ENCODE measurements at regions not wholly inside any gene's neighbourhood (a gene's known extent, or its start where the extent isn't known, plus 50 kb on each side); places are given as distances from the start of the nearest gene placed in this dataset.

DNA sequence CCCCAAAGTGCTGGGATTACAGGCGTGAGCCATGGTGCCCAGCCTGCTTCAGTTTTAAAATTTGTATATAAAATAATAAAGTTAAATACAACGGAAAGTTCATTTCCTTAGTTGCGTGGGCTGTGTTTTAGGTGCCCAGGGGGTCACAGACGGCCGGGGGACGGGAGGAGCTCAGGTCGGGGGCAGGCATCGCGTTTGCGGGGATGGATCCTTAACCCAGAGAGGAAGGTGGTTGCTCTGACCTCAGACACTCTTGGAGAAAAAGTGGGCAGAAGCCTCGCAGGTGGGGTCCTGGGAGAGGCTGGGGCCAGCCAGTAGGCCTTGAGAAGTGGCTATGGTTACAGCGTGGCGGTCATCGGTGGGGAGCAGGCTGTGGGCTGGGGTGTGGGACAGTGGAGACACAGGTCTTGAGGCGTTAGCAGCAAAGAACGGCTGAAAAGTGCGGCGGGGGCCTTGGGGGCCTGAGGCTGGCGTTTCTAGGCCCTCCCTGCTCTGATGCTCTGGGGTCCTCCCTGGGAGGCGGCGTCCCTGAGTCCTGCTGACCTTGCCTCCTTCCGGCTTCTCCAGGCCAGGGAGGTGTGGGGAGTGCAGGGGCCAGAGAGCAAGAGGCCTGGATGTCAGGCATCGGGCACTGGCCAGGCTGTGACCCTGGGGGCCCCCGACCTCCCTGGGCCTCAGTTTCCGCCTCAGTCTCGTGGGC lies 54.4 kb downstream of the UNCX start:
- no peak for DNase-seq (ENCODE audit: low spot score)

DNA sequence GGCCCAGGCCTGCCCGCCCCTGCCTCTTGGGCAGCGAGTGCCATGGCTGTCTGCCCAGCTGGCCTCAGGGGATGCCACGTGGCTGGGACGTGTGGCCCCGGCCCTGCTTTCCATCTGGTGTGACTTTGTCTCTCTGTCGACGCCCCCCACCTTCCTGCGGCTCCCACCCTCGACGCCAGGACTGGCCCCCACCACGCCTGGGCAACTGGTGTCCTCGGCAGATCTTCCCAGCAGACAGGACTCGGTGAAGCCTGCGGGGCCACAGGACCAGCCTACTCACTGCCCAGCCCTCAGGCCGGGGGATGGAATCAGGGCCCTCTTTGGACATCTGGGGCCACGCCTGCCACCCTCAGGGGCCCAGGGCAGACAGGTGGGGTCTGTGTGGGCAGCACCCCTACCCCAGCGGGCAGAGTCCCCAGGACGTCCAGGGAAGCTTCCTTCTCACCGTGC lies 55.1 kb downstream of the UNCX start:
- DNase-seq (ENCODE audit: low spot score), result no peak

DNA sequence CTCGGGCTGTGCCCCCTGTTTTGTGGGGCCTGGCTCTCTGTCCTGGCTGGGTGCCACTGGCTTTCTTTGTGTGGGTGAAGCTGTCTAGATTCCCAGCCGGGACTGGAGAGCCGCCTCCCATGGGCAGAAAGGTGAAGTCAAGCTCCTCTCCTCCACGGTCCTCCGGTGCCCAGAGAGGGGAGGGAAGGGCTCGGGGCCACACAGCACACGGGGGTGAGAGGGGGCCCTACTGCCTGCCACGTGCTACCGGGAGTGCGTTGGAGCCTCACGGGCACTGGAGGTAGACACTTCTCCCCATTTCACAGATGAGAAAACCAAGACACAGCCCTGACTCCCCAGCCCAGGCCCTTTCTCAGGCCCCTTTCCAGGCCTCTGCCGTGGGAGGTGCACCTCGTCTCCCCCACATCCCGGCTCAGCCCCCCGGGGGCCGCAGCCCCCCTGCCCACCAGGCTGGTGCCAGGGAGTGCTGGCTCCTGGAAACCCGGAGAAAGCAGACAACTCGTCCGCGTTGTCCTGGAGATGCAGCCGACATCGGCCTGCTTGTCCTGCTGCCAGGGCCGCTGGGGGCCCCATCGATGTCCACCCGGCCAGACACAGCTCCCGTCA lies 55.8 kb downstream of the UNCX start:
- no peak for DNase-seq (ENCODE audit: low spot score)

DNA sequence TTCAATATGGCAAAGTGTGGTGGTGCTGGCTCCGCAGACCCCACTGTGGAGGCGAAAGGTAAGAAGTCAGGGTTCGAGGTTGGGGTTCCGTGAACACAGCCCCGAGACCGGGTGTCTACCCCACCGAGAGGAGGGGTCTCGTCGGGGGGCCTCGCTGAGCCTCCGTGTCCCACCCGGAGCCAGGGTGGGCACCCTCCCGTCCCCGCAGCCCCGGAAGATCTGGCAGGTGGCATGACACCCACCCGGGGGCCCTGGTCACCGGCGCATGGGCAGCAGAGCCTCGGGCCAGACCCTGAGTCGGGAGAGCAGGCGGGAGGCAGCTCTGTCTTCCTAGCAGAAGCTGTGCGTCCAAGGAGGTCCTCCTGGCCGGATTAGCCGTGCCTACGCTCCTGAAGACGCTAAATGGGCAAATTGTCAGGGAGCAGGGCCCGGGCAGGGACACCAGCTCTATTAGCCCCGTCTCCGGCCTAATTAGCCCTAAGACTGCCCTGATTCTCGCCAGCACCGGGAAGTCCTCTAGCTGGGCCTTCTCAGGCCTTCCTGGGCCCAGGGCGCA lies 56.4 kb downstream of the UNCX start:
- DNase-seq (ENCODE audit: low spot score), result no peak

DNA sequence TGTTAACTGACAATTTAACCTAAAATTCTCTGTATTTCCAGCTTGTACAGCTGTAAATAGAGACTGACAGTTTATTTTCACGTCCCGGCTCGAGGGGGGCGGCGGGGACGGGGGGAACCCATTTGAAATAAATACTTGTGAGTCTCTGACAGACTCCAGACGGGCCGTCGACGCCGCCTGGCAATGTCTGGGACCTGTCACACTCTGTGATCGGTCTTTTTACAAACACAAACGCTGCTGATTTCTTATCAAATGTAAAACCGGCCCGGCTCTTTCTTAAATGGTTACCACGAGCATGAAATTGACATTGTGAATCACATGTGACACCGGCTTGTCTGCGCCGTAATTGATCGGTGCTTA lies 57.0 kb downstream of the UNCX start:
- DNase-seq (ENCODE audit: low spot score), result no peak

DNA sequence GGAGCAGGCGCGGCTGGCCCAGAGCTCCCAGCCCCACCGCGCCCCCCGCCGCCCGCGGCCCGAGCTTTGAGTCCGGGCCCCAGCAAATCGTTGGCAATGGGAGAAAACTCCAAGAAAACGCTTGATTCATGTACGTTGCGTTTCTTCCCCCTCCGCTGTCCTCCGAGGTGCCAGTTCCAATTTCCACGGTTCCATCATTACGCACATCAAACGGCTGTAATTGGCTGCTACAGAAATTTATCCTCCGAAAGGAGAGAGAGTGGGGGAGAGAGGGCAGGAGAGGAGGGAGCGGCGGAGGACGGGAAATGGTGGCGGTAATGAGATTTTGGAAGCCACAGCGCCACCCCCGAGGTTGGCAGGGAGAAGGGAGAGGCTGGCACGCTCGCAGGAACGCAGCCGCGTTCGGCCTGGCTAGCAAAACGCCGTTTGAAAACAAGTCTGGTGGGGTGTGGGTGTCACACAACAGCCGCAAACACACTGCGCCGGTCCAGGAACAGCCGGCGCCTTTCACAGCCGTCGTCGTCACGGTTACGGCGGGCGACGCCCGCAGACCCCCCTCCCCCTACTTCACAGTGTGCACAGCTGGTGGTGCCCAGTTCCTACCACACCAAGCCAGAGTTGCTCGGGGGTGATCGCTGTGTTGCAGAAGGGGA lies 57.5 kb downstream of the UNCX start:
- DNase-seq (ENCODE audit: low spot score), result peak; percentile 69

DNA sequence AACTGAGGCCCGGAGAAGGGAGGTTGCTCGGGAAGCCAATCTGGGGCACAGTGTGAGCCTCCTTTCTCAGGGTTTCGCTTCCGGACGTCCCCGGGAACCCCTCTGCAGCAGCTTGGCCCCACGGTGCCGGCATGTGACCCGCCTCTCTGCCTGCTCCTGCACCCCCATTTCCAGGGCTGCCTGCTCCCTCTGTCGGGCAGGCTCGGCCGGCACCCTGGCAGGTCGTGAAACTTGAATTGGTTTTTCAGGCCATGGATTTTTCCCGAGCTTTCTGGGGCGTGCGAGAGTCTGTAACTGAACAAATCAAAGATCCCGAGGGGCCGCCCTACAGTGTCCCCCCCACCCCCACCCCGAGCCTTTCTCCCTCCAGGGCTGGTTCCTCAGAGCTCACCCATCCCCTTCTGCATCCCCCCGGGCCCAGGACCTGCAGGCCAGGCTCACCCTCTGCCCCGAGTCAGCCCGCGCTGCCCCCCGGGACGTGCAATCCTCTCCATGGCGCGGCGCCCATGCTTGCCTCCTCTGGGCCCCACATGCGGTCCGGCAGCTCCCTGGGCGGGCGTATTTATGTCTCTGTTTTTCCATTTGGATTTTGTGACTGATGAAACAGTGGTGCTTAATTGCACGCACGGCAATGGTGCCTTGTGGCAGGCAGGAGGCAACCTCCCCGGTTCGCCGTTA lies 58.1 kb downstream of the UNCX start:
- DNase-seq (ENCODE audit: low spot score), result peak; percentile 32

DNA sequence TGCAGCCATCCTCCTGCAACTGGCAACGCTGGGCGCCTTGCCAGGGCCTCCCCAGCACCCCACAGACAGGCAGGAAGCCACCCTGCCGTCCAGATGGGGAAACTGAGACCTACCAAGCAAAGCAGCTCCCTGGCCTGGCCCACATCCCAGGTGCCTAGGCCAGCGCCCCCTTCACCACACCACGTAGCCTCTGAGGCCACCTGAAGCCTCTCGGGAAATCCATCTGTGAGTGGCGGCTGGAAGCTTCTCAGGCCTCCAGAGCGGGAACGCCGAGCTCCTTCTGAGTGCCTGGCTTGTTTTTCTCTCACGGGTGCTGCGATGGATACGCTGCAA lies 58.7 kb downstream of the UNCX start:
- DNase-seq (ENCODE audit: low spot score), result no peak

DNA sequence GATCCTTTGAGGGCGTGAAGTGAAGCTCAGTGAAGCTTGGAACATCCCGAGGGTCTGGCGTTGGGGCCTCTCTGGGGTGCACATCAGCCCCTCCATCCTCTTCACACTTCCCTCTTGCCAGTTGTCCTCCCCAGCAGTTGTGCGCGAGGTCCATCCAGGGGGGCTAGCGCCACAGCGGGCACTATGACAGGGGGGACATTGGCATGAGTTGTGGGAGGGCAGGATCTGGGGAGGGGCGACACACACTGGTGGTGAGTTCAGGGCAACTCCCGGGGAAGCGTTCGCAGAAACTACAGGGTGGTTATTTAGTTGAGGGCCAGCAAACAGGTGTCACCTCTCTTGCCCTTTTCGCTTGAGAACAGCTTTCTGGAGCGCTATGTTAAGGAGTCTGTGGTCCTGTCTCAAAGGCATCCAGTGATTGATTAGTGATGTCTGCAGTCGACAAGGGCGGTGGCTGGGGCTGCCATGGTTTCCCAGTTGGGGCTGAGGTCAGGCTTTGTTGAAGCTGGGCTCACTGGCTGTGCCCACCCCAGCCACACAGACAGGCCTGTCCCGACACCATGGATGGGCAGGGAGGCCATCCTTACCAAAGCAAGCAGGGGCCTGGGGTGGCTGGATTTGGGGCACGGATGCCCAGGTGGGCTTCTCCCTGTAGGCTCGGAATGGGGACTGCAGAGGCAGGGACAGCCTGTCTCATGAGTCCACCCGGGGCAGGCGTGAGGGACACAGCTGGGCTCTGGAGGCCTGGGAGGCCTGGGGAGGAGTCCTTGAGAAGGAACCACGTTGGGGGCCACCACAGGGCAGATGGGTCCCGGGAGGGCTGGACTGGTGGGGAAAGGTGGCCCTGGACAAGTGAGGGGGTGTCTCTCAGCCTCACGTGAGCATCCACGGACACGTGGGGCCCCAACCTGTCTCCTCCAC lies 59.4 kb downstream of the UNCX start:
- no peak for DNase-seq (ENCODE audit: low spot score)

DNA sequence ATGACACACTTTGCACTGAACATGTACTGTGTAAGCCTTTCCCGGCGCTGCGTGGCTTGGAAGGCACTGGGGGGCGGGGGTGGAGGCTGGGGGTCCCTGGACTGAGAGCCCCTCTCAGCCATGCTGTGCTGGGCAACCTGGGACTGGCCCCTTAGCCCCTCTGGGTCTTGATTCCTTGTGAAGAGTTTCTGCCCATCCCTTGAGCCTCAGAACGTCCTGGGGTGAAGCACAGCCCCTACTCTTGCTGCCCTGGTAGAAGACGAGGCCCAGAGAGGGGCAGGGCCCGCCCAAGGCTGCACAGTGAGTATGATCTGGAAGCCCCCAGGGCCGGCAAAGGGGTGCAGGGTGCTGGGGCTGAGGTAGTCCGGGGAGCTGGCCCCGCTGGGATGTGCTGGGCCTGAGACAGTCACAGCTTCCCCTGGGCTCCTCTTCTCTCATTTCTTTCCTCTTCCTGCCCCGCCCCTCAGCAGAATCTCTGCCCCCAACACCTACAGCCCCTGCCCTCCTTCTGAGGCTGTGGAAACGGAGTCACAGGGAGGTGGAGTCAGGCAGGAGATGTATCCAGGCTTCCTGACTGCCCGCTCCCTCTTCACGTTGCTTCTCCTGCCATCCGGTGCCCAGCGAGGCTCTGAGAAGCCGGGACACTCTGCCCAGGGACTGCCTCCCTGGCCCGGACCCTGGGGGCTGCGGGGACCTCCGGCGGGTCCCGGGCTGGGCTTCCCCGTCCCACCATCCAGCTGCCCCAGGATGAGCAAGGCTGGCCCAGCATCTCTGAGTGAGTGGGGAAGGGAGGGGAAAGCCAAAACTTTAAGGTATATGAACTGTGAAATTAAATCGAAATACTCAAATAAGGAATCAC lies 60.5 kb downstream of the UNCX start:
- no peak for DNase-seq (ENCODE audit: low spot score)

DNA sequence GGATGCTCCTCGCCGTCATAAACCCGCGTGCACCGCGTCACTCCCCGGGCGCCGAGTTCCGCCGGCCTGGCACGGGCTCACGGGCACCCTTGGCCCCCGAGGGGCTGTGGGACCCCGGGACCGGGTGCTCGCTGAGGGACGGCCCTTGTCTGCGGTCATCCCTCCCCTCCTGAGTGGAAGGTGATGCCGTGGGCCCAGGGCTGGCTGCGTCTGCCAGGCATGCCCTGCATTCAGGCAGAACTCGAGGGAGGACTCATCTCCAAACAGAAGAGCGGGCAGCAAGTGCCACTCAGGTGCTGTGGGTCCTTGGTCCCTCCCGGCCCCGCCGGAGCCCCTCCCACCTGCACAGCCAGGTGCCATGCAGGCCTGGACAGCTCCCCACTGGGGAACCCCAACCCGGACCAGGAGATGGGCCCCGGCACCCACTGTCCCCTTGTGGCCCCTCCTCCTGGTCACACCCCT lies 61.3 kb downstream of the UNCX start:
- no peak for DNase-seq (ENCODE audit: low spot score)

DNA sequence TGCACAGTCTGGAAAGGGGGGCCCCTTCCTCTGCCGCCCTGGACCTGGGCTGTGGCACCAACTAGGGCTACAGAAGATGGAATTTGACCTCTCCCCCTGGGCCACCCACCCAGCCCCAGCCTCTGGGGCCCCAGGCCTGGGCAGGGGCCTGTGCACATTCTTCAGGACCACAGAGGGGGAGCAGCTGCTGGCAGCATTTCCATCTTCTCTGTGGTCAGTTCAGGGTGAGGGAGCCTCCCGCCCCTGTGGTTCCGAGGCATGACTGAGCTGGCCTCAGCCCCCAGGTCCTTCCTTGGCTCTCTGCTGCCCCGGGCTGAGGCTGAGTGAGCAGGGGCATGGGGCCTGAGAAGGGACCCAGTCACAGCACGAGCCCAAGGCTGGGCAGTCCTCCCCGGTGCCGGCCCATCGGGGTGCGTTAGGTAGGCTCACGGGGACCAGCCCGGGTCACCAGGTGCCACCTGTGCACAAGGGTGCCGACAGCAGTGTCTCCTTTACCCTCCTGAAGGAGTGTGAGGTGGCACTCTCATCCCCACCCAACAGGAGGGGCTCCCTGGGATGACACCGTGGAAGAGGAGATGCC lies 63.2 kb downstream of the UNCX start:
- DNase-seq (ENCODE audit: low spot score), result no peak

DNA sequence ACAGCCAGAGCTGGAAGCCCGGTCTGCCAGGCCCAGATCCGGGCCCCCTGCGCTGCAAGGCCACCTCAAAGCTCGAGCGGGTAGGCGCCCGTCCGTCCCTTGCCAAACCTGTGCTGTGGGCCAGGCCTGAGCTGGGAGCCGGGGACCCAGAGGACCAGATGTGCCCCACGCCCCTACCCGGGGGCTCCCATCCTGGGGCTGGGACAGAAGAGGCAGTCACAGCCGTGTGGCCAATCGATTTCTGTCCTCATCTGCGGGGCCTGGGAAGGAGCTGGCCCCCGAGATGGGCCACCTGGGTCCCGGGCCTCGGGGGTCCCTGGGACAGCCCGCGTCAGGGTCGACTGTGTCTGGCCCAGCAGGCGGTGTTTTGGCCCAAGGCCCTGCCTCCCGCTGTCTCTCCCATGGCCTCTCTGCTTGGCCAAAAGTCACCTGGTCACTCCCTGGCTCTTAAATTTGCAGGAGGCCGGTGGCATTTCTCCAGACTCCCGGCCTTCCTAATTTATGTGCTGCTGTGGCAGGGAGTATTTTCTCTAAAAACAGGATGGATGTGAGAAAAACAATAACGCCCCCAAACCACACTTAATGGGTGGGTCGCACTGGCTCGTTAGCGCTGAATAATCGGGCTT lies 63.8 kb downstream of the UNCX start:
- DNase-seq (ENCODE audit: low spot score), result no peak

DNA sequence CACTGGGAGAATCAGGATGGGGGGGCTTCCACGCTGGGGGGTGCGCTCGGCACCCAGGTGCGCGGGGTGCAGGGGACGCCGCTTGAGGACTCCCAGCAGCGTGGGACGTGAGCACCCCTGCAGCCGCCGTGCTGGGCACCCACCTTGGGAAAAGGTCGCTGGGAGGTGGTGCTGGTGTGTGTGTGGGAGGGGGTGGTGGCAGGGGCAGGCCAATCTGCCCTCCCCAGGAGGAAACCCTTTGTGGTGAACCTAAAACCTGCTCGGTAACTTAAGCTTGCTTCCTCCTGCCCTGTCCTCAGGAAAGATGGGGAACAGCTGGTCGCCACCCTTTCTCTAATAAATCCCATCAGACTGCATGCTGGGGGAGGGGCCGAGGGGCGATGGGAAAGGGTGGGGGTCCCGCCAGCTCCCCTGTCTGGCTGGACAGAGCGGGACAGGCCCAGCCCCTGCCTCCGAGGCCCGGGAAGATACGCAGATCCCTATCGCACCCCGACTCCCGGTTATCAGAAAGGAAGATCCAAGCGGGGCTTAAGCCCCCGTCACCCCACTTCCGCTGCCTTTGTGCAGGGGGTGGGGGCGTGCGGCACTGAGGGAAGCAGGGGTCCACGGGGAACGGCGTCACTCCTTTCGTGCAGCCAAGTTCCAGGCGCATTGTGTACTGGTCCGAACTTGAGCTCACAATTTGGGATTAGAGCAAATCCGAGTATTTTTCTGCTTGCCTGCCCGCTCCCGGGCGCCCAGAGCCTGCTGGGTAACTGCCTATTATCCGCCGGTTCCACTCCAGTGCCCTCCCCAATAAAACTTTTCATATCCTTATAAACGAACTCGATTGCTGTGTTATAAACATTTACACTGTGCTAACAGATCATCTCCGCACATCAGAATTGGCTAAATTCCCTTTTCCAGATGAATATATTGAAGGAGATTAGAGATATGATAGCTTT lies 64.6 kb downstream of the UNCX start:
- no peak for DNase-seq (ENCODE audit: low spot score)

DNA sequence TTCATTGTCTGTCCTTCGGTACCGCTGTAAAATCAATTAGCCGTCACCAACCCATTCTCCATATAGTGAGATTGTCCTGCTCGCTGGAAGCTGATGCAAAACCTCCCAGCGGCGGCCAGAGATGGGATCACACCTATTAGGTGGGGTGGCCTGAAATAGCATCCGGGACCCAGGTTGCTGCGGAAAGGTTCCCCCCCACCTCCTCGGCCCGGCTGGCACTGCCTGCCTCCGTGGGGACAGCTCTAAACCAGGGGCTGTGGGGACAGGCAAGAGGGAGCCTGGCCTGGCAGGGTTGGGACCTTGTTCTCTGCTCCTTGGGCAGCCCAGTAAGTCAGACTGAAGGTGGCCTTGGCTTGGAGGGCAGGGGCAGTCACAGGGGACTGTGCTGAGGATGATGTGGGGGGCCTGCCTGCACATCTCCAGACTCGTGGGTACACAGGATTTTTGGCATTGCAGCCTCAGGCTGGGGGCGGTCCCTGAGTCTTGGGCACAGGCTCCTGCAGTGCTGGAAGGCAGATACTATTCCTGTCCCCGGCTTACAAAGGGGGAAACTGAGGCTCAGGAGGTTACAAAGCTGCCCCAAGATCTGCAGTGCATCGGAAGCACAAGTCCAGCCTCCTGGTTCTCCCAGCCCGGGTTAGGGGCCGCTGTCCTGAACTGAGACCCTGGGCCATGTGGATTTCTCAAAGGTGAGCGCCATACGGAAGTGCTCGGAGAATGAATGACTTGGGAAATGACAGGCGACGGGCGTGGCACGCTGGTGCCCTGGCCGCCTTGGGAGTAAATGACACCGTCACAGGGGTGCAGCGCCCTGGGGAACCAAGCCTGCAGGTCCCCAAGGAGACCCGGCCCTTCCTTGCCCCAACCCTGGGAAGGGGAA lies 65.6 kb downstream of the UNCX start:
- no peak for DNase-seq (ENCODE audit: low spot score)

DNA sequence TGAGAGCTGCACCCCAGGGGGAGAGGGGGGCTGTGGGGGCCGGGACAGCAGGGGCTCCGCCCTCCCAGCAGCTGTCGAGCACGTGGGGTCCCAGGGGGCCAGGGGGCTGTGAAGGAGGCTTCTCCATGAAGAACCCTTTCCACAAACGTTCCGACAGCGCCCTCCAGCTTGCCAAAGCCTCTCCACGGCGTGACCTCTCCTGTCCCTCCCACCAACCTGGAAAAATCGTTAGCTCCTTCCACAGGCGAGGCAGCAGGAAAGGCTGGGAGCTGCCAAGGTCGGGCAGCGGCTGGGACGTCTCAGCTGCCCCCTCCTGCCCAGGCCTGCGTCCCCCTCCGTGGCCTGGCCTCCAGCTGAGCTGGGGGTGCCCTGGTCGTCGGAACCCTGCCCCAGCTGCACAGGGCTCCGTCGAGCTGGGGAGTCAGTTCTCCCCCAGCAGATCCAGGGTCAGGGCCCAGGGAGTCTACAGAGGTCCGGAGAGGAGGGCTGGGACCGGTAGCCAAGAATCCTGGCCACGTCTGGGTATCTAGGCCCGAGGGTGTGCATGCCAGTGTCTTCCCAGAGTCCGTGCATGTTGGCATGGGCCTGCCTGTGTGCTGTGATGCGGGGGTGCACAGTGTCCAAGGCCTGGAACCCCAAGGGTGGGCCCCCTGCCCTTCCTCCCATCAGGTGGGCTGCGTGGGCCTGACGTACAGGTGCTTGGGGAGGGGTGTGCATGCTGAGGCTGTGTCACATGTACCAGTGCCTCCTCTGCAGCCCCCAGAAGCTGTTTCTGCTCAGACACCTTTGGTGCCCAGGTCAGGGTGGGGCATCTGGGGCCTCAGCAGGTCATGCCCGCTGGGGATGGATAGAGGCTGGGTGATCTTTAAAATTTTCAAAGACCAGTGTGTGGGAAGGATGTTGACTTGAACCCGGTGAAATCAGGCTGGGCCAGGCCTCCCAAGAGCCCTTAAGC lies 66.5 kb downstream of the UNCX start:
- DNase-seq (ENCODE audit: low spot score), result no peak

Measured in Ammon's horn (tissue), 1 donor.